Keratinocyte (primary cell): ENCODE measurements at regions not wholly inside any gene's neighbourhood (a gene's known extent, or its start where the extent isn't known, plus 50 kb on each side); places are given as distances from the start of the nearest gene placed in this dataset.

Source experiments
- CTCF ChIP-seq, 3 experiments: IDR thresholded peaks in 1 of 3; conservative IDR thresholded peaks in 1 of 3; optimal IDR thresholded peaks in 1 of 3; 2 replicates in 2 of 3; 3 replicates in 1 of 3; pipeline versions ENCODE3 to v1.5.1; 2011; ENCODE audit warnings: low read length in 3 of 3, mild to moderate bottlenecking in 3 of 3, moderate library complexity in 2 of 3, control low read depth in 1 of 3, inconsistent platforms in 1 of 3; ENCODE audit not compliant: insufficient read depth in 2 of 3; ENCODE audit errors: extremely low read depth in 1 of 3
- EZH2 ChIP-seq: IDR thresholded peaks from one replicate; pipeline ENCODE4 v1.6.1; 2012; ENCODE audit warnings: inconsistent platforms, mild to moderate bottlenecking, low read length, moderate library complexity

GRCh38 chr2:22497064-22497463 lies 887.9 kb upstream of the KLHL29 start:
- TF ChIP-seq CTCF (optimal IDR thresholded peaks at IDR 0.05 in 1 of 3, IDR thresholded peaks at IDR 0.05 in 1 of 3, conservative IDR thresholded peaks at IDR 0.05 in 1 of 3; ENCODE audit: extremely low read depth in 1 of 3, insufficient read depth in 2 of 3, low read length in 3 of 3): no peak
- no peak for TF ChIP-seq EZH2
